ENCODE measurements at regions not wholly inside any gene's neighbourhood (a gene's known extent, or its start where the extent isn't known, plus 50 kb on each side); places are given as distances from the start of the nearest gene placed in this dataset.

GRCh38 chr2:67865917-67866316 is 196.9 kb downstream of the C1D start:
- no peak for FAIRE-seq
- POLR2A ChIA-PET, result no interaction called here

More at GRCh38 chr2:67865917-67866316, 196.9 kb downstream of the C1D start:
- BruUV-seq (replicated peaks), result no TSS peak
- no peaks in the 10 kb centered on the region for H4K20me1 ChIP-seq (ENCODE audit: insufficient read depth, low read length)
- CTCF ChIA-PET (ENCODE audit: low intra/inter-chr PET ratio, low total read pairs), result no interaction called here
- no peak overlapping the region for H3K4me3 ChIP-seq (replicated peaks in 1 of 3; ENCODE audit: insufficient read depth in 1 of 3, low read depth in 2 of 3, low read length in 3 of 3)
- H3K9me3 ChIP-seq (ENCODE audit: low read length), result no peaks in the 10 kb centered on the region
- no peak overlapping the region for H3K27ac ChIP-seq (ENCODE audit: extremely low read length, insufficient read depth, low read length)
- no peak overlapping the region for H3K9ac ChIP-seq (ENCODE audit: insufficient read depth, low read depth, low read length)
- no peaks in the 10 kb centered on the region for H3K36me3 ChIP-seq (replicated peaks in 1 of 2; ENCODE audit: control insufficient read depth in 1 of 2, insufficient read depth in 2 of 2, low read length in 2 of 2)
- DNase-seq (ENCODE audit: low spot score) (no peak), ATAC-seq (no peak)
- no peaks in the 10 kb centered on the region for H3K79me2 ChIP-seq (ENCODE audit: insufficient read depth, low read length)
- no peak for TF ChIP-seq TBX2 (CRISPR knock-in tag; IDR thresholded peaks at IDR 0.05; ENCODE audit: borderline replicate concordance)
- no peak for TF ChIP-seq PREB (CRISPR knock-in tag; IDR thresholded peaks at IDR 0.05)
- no peak for TF ChIP-seq NFE2L1 (CRISPR knock-in tag; IDR thresholded peaks at IDR 0.05; ENCODE audit: borderline replicate concordance)
- no peak for TF ChIP-seq ZNF263 (CRISPR knock-in tag; IDR thresholded peaks at IDR 0.05)
- no peak for TF ChIP-seq MTERF4 (CRISPR knock-in tag; IDR thresholded peaks at IDR 0.05)
- TF ChIP-seq ZNF709 (CRISPR knock-in tag; IDR thresholded peaks at IDR 0.05), result no peak
- TF ChIP-seq SPEN (CRISPR knock-in tag; IDR thresholded peaks at IDR 0.05; ENCODE audit: low read depth), result no peak
- TF ChIP-seq TFE3 (CRISPR knock-in tag; IDR thresholded peaks at IDR 0.05), result no peak
- no peak for TF ChIP-seq ZNF446 (CRISPR knock-in tag; IDR thresholded peaks at IDR 0.05)
- TF ChIP-seq TSC22D2 (CRISPR knock-in tag; IDR thresholded peaks at IDR 0.05; ENCODE audit: borderline replicate concordance), result no peak
- no peak for TF ChIP-seq ZNF607 (CRISPR knock-in tag; IDR thresholded peaks at IDR 0.05; ENCODE audit: borderline replicate concordance)
- TF ChIP-seq FOXP1 (IDR thresholded peaks at IDR 0.05), result no peak
- no peak for TF ChIP-seq FOXP1 (CRISPR knock-in tag; IDR thresholded peaks at IDR 0.05)
- H3K4me2 ChIP-seq (ENCODE audit: low read depth, low read length), result no peak overlapping the region
- in situ Hi-C loops (cut with HindIII; ENCODE audit: extremely low pct_ligation_motif_present, low pct_unique_long_range_greater_than_20kb) (no loop called here), intact Hi-C loops (cut with micrococcal nuclease; ENCODE audit: unreplicated experiment) (no loop called here)
- H2AFZ ChIP-seq (ENCODE audit: low read length), result no peak overlapping the region
- WGBS (ENCODE audit: low lambda C conversion rate), result 10% methylated on average over 3 of the region's 3 CpGs
- no peaks in the 10 kb centered on the region for H3K4me1 ChIP-seq (ENCODE audit: insufficient read depth, low read length)
- no peaks in the 10 kb centered on the region for H3K27me3 ChIP-seq (ENCODE audit: control insufficient read depth in 1 of 2, insufficient read depth in 2 of 2, low read length in 2 of 2)
